Activated naive CD4-positive, alpha-beta T cell treated with anti-CD3 and anti-CD28 coated beads for 36 hours (primary cell): ENCODE measurements at regions not wholly inside any gene's neighbourhood (a gene's known extent, or its start where the extent isn't known, plus 50 kb on each side); places are given as distances from the start of the nearest gene placed in this dataset.

ENCODE experiments used
- CTCF ChIA-PET: fragments of 350-600 bp; sonication (Branson Sonifier 250); formaldehyde crosslinking; loops from one replicate; lab custom pipeline; 2021; ENCODE audit warnings: antibody characterized with exemption; lab: Charles Lee
- DNase-seq: peaks from one replicate; pipeline ENCODE4 v3.0.0-alpha.2; 2020
- H3K27ac Mint-ChIP-seq: one replicate; pipeline ENCODE4 v1.8.0; 2021; ENCODE audit warnings: mild to moderate bottlenecking, mixed read lengths
- H3K27me3 Mint-ChIP-seq: one replicate; pipeline ENCODE4 v1.8.0; 2021; ENCODE audit warnings: low read depth, mixed read lengths
- H3K36me3 Mint-ChIP-seq: one replicate; pipeline ENCODE4 v1.8.0; 2021; ENCODE audit warnings: low read depth, mixed read lengths
- H3K4me1 Mint-ChIP-seq: one replicate; pipeline ENCODE4 v1.8.0; 2021; ENCODE audit warnings: low read depth, mixed read lengths
- H3K4me3 Mint-ChIP-seq: one replicate; pipeline ENCODE4 v1.8.0; 2021; ENCODE audit warnings: mild to moderate bottlenecking, moderate library complexity, mixed read lengths
- H3K9me3 Mint-ChIP-seq: one replicate; pipeline ENCODE4 v1.8.0; 2021; ENCODE audit warnings: mixed read lengths
- intact Hi-C: fragments of 100-400 bp; cut with micrococcal nuclease; formaldehyde crosslinking; loops from one replicate; pipeline ENCODE4 v1.15.1; 2023

- H3K36me3 Mint-ChIP-seq, result no peaks in the 10 kb centered on the region
- intact Hi-C loops, result no loop called here
- peaks cover 13% of the 10 kb centered on the region for H3K27me3 Mint-ChIP-seq
- no peak for DNase-seq
- CTCF ChIA-PET, result interaction anchor here (0.5 kb wide), 1 partner anchor 342 kb away, joined by 3 read pairs; no protein-coding TSS in a partner anchor
- H3K27ac Mint-ChIP-seq, result no peak overlapping the region
- no peak overlapping the region for H3K4me3 Mint-ChIP-seq
- H3K9me3 Mint-ChIP-seq, result peaks cover 3% of the 10 kb centered on the region
- peaks cover 13% of the 10 kb centered on the region for H3K4me1 Mint-ChIP-seq
These were observed 263.8 kb downstream of the SYK start for GRCh38 chr9:91065231-91066041.

GRCh38 chr9:91066042-91066415 lies 264.4 kb downstream of the SYK start:
- Mint-ChIP-seq H3K36me3 (no peaks in the 10 kb centered on the region), H3K27ac (no peak overlapping the region), H3K4me1 (peaks cover 7% of the 10 kb centered on the region), H3K27me3 (peaks cover 13% of the 10 kb centered on the region), H3K4me3 (no peak overlapping the region), H3K9me3 (peaks cover 3% of the 10 kb centered on the region)
- CTCF ChIA-PET, result no interaction called here
- no peak for DNase-seq
- intact Hi-C loops, result no loop called here

GRCh38 chr9:91066856-91067255 lies 265.2 kb downstream of the SYK start:
- H3K9me3 Mint-ChIP-seq, result peaks cover 3% of the 10 kb centered on the region
- H3K27me3 Mint-ChIP-seq, result peaks cover 8% of the 10 kb centered on the region
- no peaks in the 10 kb centered on the region for H3K36me3 Mint-ChIP-seq
- H3K4me3 Mint-ChIP-seq, result no peak overlapping the region
- intact Hi-C loops, result no loop called here
- CTCF ChIA-PET, result no interaction called here
- DNase-seq, result no peak
- H3K27ac Mint-ChIP-seq, result no peak overlapping the region
- peaks cover 10% of the 10 kb centered on the region for H3K4me1 Mint-ChIP-seq

GRCh38 chr9:91067306-91067860 lies 265.8 kb downstream of the SYK start:
- H3K4me3 Mint-ChIP-seq, result no peak overlapping the region
- DNase-seq, result no peak
- intact Hi-C loops, result no loop called here
- peaks cover 11% of the 10 kb centered on the region for H3K4me1 Mint-ChIP-seq
- H3K36me3 Mint-ChIP-seq, result no peaks in the 10 kb centered on the region
- CTCF ChIA-PET, result interaction anchor here (0.6 kb wide), 1 partner anchor 182 kb away, joined by 6 read pairs; no protein-coding TSS in a partner anchor
- peaks cover 3% of the 10 kb centered on the region for H3K9me3 Mint-ChIP-seq
- no peak overlapping the region for H3K27ac Mint-ChIP-seq
- H3K27me3 Mint-ChIP-seq, result peaks cover 7% of the 10 kb centered on the region

- Mint-ChIP-seq H3K9me3 (peaks cover 3% of the 10 kb centered on the region), H3K27me3 (peaks cover 13% of the 10 kb centered on the region), H3K36me3 (no peaks in the 10 kb centered on the region), H3K4me3 (no peak overlapping the region), H3K4me1 (peaks cover 11% of the 10 kb centered on the region), H3K27ac (peak overlapping the region; percentile 57)
- DNase-seq, result peak; percentile 85
- CTCF ChIA-PET, result interaction anchor here (0.6 to 1.1 kb wide), 4 partner anchors 9 to 156 kb away, joined by 3 to 4 read pairs (median 3); no protein-coding TSS in a partner anchor
- intact Hi-C loops, result loop anchor here (1.0 to 2.0 kb wide), 7 partner anchors 23 to 324 kb away; no protein-coding TSS in a partner anchor
These were observed 269.8 kb downstream of the SYK start for GRCh38 chr9:91071184-91071990.

- H3K27ac Mint-ChIP-seq, result no peak overlapping the region
- H3K4me3 Mint-ChIP-seq, result no peak overlapping the region
- CTCF ChIA-PET, result no interaction called here
- peaks cover 3% of the 10 kb centered on the region for H3K9me3 Mint-ChIP-seq
- peaks cover 11% of the 10 kb centered on the region for H3K4me1 Mint-ChIP-seq
- H3K36me3 Mint-ChIP-seq, result no peaks in the 10 kb centered on the region
- intact Hi-C loops, result no loop called here
- DNase-seq, result no peak
- peaks cover 6% of the 10 kb centered on the region for H3K27me3 Mint-ChIP-seq
These were observed 271.6 kb downstream of the SYK start for GRCh38 chr9:91073049-91073810.

- no peaks in the 10 kb centered on the region for H3K36me3 Mint-ChIP-seq
- intact Hi-C loops, result no loop called here
- H3K4me1 Mint-ChIP-seq, result peaks cover 11% of the 10 kb centered on the region
- no peak for DNase-seq
- peaks cover 6% of the 10 kb centered on the region for H3K27me3 Mint-ChIP-seq
- H3K4me3 Mint-ChIP-seq, result no peak overlapping the region
- CTCF ChIA-PET, result no interaction called here
- peaks cover 3% of the 10 kb centered on the region for H3K9me3 Mint-ChIP-seq
- H3K27ac Mint-ChIP-seq, result no peak overlapping the region
These were observed 272.5 kb downstream of the SYK start for GRCh38 chr9:91073811-91074771.

- CTCF ChIA-PET, result no interaction called here
These were observed 273.2 kb downstream of the SYK start for GRCh38 chr9:91074866-91075265.

GRCh38 chr9:91075279-91075678 lies 273.7 kb downstream of the SYK start:
- peaks cover 11% of the 10 kb centered on the region for H3K4me1 Mint-ChIP-seq
- CTCF ChIA-PET, result no interaction called here
- no peaks in the 10 kb centered on the region for H3K9me3 Mint-ChIP-seq
- peaks cover 6% of the 10 kb centered on the region for H3K27me3 Mint-ChIP-seq
- no peak for DNase-seq
- H3K36me3 Mint-ChIP-seq, result no peaks in the 10 kb centered on the region
- H3K4me3 Mint-ChIP-seq, result no peak overlapping the region
- H3K27ac Mint-ChIP-seq, result no peak overlapping the region
- intact Hi-C loops, result no loop called here

More at GRCh38 chr9:91074866-91075265, 273.2 kb downstream of the SYK start:
- no peak for DNase-seq
- intact Hi-C loops, result no loop called here
- Mint-ChIP-seq H3K4me3 (no peak overlapping the region), H3K4me1 (peaks cover 11% of the 10 kb centered on the region), H3K27me3 (peaks cover 6% of the 10 kb centered on the region), H3K9me3 (no peaks in the 10 kb centered on the region), H3K27ac (no peak overlapping the region), H3K36me3 (no peaks in the 10 kb centered on the region)

GRCh38 chr9:91077624-91078368 lies 276.2 kb downstream of the SYK start:
- Mint-ChIP-seq H3K4me3 (no peak overlapping the region), H3K27ac (no peak overlapping the region), H3K4me1 (no peaks in the 10 kb centered on the region), H3K27me3 (peaks cover 8% of the 10 kb centered on the region), H3K9me3 (no peaks in the 10 kb centered on the region), H3K36me3 (no peaks in the 10 kb centered on the region)
- CTCF ChIA-PET, result no interaction called here
- intact Hi-C loops, result no loop called here
- DNase-seq, result no peak

GRCh38 chr9:91078369-91078695 lies 276.7 kb downstream of the SYK start:
- CTCF ChIA-PET, result no interaction called here
- H3K36me3 Mint-ChIP-seq, result no peaks in the 10 kb centered on the region
- intact Hi-C loops, result no loop called here
- H3K4me1 Mint-ChIP-seq, result no peaks in the 10 kb centered on the region
- H3K27ac Mint-ChIP-seq, result no peak overlapping the region
- H3K9me3 Mint-ChIP-seq, result no peaks in the 10 kb centered on the region
- no peak overlapping the region for H3K4me3 Mint-ChIP-seq
- peaks cover 8% of the 10 kb centered on the region for H3K27me3 Mint-ChIP-seq
- no peak for DNase-seq
